H1 (cell line): ENCODE measurements at regions not wholly inside any gene's neighbourhood (a gene's known extent, or its start where the extent isn't known, plus 50 kb on each side); places are given as distances from the start of the nearest gene placed in this dataset.

Experiments
- CTCF ChIA-PET: fragments of 300-600 bp; sonication (Branson Sonifier 250); formaldehyde crosslinking; loops from one replicate; lab custom pipeline; 2021; ENCODE audit not compliant: partially characterized antibody; lab: Charles Lee
- POLR2A ChIA-PET: fragments of 300-600 bp; sonication (Branson Sonifier 250); formaldehyde crosslinking; loops from one replicate; lab custom pipeline; 2021; ENCODE audit warnings: inconsistent platforms; ENCODE audit not compliant: partially characterized antibody; lab: Charles Lee
- DNase-seq, 2 experiments: peaks; one replicate each; pipeline versions ENCODE4 v3.0.0 to v3.0.0-alpha.2; 2010 to 2022; ENCODE audit warnings: low spot score in 2 of 2, low read depth in 1 of 2, mixed read lengths in 1 of 2
- FAIRE-seq: peaks from 2 replicates; lab custom pipeline; 2011; peaks lifted over from hg19 to GRCh38; lab: Jason Lieb, UNC
- H2AFZ ChIP-seq: 2 replicates; pipeline ENCODE4 v1.8.1; 2012; ENCODE audit warnings: low read length, inconsistent platforms
- H2AK5ac ChIP-seq: 2 replicates; pipeline ENCODE4 v1.6.1; 2013; ENCODE audit warnings: low read depth, low read length
- H2BK120ac ChIP-seq: replicated peaks from 2 replicates; pipeline ENCODE3; 2013; ENCODE audit warnings: low read depth, low read length, inconsistent platforms
- H2BK12ac ChIP-seq: 2 replicates; pipeline ENCODE4 v1.6.1; 2013; ENCODE audit warnings: low read depth, low read length
- H2BK15ac ChIP-seq: 2 replicates; pipeline ENCODE4 v1.6.1; 2013; ENCODE audit warnings: low read length
- H2BK20ac ChIP-seq: 2 replicates; pipeline ENCODE4 v1.6.1; 2013; ENCODE audit warnings: low read length
- H2BK5ac ChIP-seq: 2 replicates; pipeline ENCODE4 v1.6.1; 2013; ENCODE audit warnings: low read depth, low read length
- H3K14ac ChIP-seq: 2 replicates; pipeline ENCODE4 v1.6.1; 2013; ENCODE audit warnings: inconsistent platforms; ENCODE audit not compliant: insufficient read length
- H3K18ac ChIP-seq: 2 replicates; pipeline ENCODE4 v1.6.1; 2013; ENCODE audit warnings: low read length; ENCODE audit errors: extremely low read depth
- H3K23ac ChIP-seq: 2 replicates; pipeline ENCODE4 v1.6.1; 2013; ENCODE audit warnings: inconsistent platforms; ENCODE audit not compliant: insufficient read length
- H3K23me2 ChIP-seq: 2 replicates; pipeline ENCODE4 v1.6.1; 2013; ENCODE audit warnings: low read depth, low read length
- H3K27ac ChIP-seq: 2 replicates; pipeline ENCODE4 v1.6.1; 2011; ENCODE audit warnings: low read depth, low read length, inconsistent platforms
- H3K27me3 ChIP-seq, 4 experiments: replicated peaks in 1 of 4; 1 replicate in 1 of 4; 2 replicates in 3 of 4; pipeline versions ENCODE4 v1.6.1 to v1.8.1; 2011 to 2013; ENCODE audit warnings: low read length in 3 of 4, mild to moderate bottlenecking in 3 of 4, inconsistent platforms in 2 of 4, mixed read lengths in 2 of 4, moderate library complexity in 1 of 4; ENCODE audit not compliant: control insufficient read depth in 3 of 4, insufficient read depth in 3 of 4; ENCODE audit errors: extremely low read depth in 1 of 4
- H3K36me3 ChIP-seq, 4 experiments: 2 replicates each; pipeline versions ENCODE4 v1.6.1 to v1.8.1; 2011 to 2013; ENCODE audit warnings: mild to moderate bottlenecking in 4 of 4, low read length in 3 of 4, moderate library complexity in 2 of 4, control low read depth in 1 of 4, inconsistent platforms in 1 of 4; ENCODE audit not compliant: insufficient read depth in 4 of 4, control insufficient read depth in 2 of 4
- H3K4ac ChIP-seq: replicated peaks from 2 replicates; pipeline ENCODE3; 2013; ENCODE audit warnings: low read length, low read depth, mixed read lengths, inconsistent platforms; ENCODE audit not compliant: insufficient read length
- H3K4me1 ChIP-seq, 4 experiments: replicated peaks in 1 of 4; 1 replicate in 1 of 4; 2 replicates in 3 of 4; pipeline versions ENCODE4 v1.6.1 to v1.8.1; 2011 to 2013; ENCODE audit warnings: low read length in 3 of 4, inconsistent platforms in 2 of 4, mixed read lengths in 1 of 4; ENCODE audit not compliant: insufficient read depth in 4 of 4, control insufficient read depth in 3 of 4
- H3K4me2 ChIP-seq, 2 experiments: 2 replicates each; pipeline versions ENCODE4 v1.6.1 to v1.8.1; 2011 to 2013; ENCODE audit warnings: low read depth in 2 of 2, low read length in 2 of 2, control low read depth in 1 of 2, inconsistent platforms in 1 of 2, mild to moderate bottlenecking in 1 of 2; ENCODE audit not compliant: insufficient read depth in 1 of 2
- H3K4me3 ChIP-seq, 4 experiments: fragments of 200-600, 300-600 bp in 1 of 4; sonication (generic), shearing (Covaris generic), sonication (Bioruptor Twin) in 1 of 4; 2 replicates each; pipeline versions ENCODE4 v1.5.1 to v1.8.1; 2011 to 2016; ENCODE audit warnings: low read length in 4 of 4, low read depth in 3 of 4, control low read depth in 2 of 4, inconsistent platforms in 2 of 4, mild to moderate bottlenecking in 2 of 4, mixed read lengths in 1 of 4, moderate library complexity in 1 of 4; ENCODE audit not compliant: insufficient read depth in 2 of 4; ENCODE audit errors: extremely low read depth in 1 of 4
- H3K56ac ChIP-seq: replicated peaks from 2 replicates; pipeline ENCODE3; 2013; ENCODE audit warnings: low read depth, mild to moderate bottlenecking, mixed read lengths, low read length, inconsistent platforms; ENCODE audit not compliant: insufficient read length
- H3K79me1 ChIP-seq: 2 replicates; pipeline ENCODE4 v1.6.1; 2013; ENCODE audit warnings: low read depth, low read length, control low read depth
- H3K79me2 ChIP-seq, 2 experiments: 2 replicates each; pipeline versions ENCODE4 v1.6.1 to v1.8.1; 2012 to 2013; ENCODE audit warnings: low read length in 2 of 2, mild to moderate bottlenecking in 2 of 2, inconsistent platforms in 1 of 2; ENCODE audit not compliant: insufficient read depth in 2 of 2, control insufficient read depth in 1 of 2
- H3K9ac ChIP-seq, 4 experiments: replicated peaks in 1 of 4; 1 replicate in 1 of 4; 2 replicates in 3 of 4; pipeline versions ENCODE4 v1.6.1 to v1.8.1; 2011 to 2013; ENCODE audit warnings: low read depth in 3 of 4, low read length in 3 of 4, control low read depth in 2 of 4, mild to moderate bottlenecking in 2 of 4, moderate library complexity in 2 of 4, inconsistent platforms in 1 of 4; ENCODE audit errors: extremely low read depth in 1 of 4
- H3K9me3 ChIP-seq, 2 experiments: 2 replicates each; pipeline versions ENCODE4 v1.6.1 to v1.8.1; 2012 to 2013; ENCODE audit warnings: mild to moderate bottlenecking in 2 of 2, moderate library complexity in 2 of 2, control low read depth in 1 of 2, inconsistent platforms in 1 of 2, low read depth in 1 of 2, low read length in 1 of 2, mixed read lengths in 1 of 2; ENCODE audit not compliant: insufficient read depth in 2 of 2
- H4K20me1 ChIP-seq, 2 experiments: replicated peaks in 1 of 2; 2 replicates each; pipeline versions ENCODE3 to v1.8.1; 2011 to 2013; ENCODE audit warnings: inconsistent platforms in 2 of 2, low read length in 2 of 2, mild to moderate bottlenecking in 1 of 2; ENCODE audit not compliant: insufficient read depth in 2 of 2, control insufficient read depth in 1 of 2
- H4K5ac ChIP-seq: 2 replicates; pipeline ENCODE4 v1.6.1; 2013; ENCODE audit warnings: low read length, low read depth, mixed read lengths, inconsistent platforms; ENCODE audit not compliant: insufficient read length
- H4K8ac ChIP-seq: 2 replicates; pipeline ENCODE4 v1.8.0; 2013; ENCODE audit warnings: mild to moderate bottlenecking, moderate library complexity, low read length, inconsistent platforms; ENCODE audit not compliant: insufficient read depth; ENCODE audit errors: extremely low read depth
- H4K91ac ChIP-seq: replicated peaks from 2 replicates; pipeline ENCODE3; 2013; ENCODE audit warnings: low read length, mixed read lengths, inconsistent platforms; ENCODE audit not compliant: insufficient read length
- CBX5 ChIP-seq: fragments of 300-800, 300-1000 bp; sonication (generic); IDR thresholded peaks from 2 replicates; pipeline ENCODE4 v1.7.1; 2016; ENCODE audit warnings: antibody characterized with exemption, low read length, low read depth
- CBX8 ChIP-seq: fragments of 300-800, 300-1000 bp; sonication (generic); IDR thresholded peaks from 2 replicates; pipeline ENCODE4 v1.7.1; 2016; ENCODE audit warnings: low read depth, low read length, borderline replicate concordance
- CHD1 ChIP-seq: IDR thresholded peaks from 2 replicates; pipeline ENCODE4 v1.6.1; 2012; ENCODE audit warnings: low read depth, low read length, improper control_type of control experiment
- CHD2 ChIP-seq: IDR thresholded peaks from 2 replicates; pipeline ENCODE4 v1.6.1; 2012; ENCODE audit warnings: low read length, improper control_type of control experiment
- E2F6 ChIP-seq: IDR thresholded peaks from 2 replicates; pipeline ENCODE4 v1.6.1; 2012; ENCODE audit warnings: inconsistent platforms
- GTF2F1 ChIP-seq: IDR thresholded peaks from 2 replicates; pipeline ENCODE4 v1.6.1; 2012; ENCODE audit warnings: low read depth, low read length, improper control_type of control experiment, borderline replicate concordance
- HDAC2 ChIP-seq, 2 experiments: fragments of 300-600 bp in 1 of 2; sonication (generic) in 1 of 2; IDR thresholded peaks; 2 replicates each; pipeline ENCODE4 v1.6.1; 2011 to 2012; ENCODE audit warnings: low read depth in 2 of 2, low read length in 2 of 2, mild to moderate bottlenecking in 2 of 2, moderate library complexity in 2 of 2, borderline replicate concordance in 1 of 2, inconsistent platforms in 1 of 2
- JUND ChIP-seq: IDR thresholded peaks from 2 replicates; pipeline ENCODE4 v1.6.1; 2011; ENCODE audit warnings: mild to moderate bottlenecking, improper control_type of control experiment, low read length
- KDM1A ChIP-seq: fragments of 200-600, 300-600 bp; sonication (generic); IDR thresholded peaks from 2 replicates; pipeline ENCODE4 v1.7.1; 2016; ENCODE audit warnings: mild to moderate bottlenecking, low read length, borderline replicate concordance
- PHF8 ChIP-seq: fragments of 200-600 bp; sonication (generic); conservative IDR thresholded peaks from 2 replicates; pipeline ENCODE4 v1.7.1; 2012; ENCODE audit warnings: low read depth, mild to moderate bottlenecking, inconsistent platforms, low read length, moderate library complexity
- RFX5 ChIP-seq: IDR thresholded peaks from 2 replicates; pipeline ENCODE4 v1.6.1; 2011; ENCODE audit warnings: low read depth, low read length, improper control_type of control experiment, borderline replicate concordance
- ZNF274 ChIP-seq: IDR thresholded peaks from 2 replicates; pipeline ENCODE4 v1.7.0; 2012; ENCODE audit warnings: low read length, borderline replicate concordance; ENCODE audit errors: extremely low read depth
- WGBS, 2 experiments: shearing (Covaris generic) in 1 of 2; methylation state at CpG; one replicate each; pipeline versions ENCODE4 v1.1.6 to v1.1.7; 2013 to 2015; ENCODE audit warnings: low lambda C conversion rate in 2 of 2, mixed read lengths in 2 of 2, inconsistent platforms in 1 of 2, low coverage in 1 of 2, missing lambda C conversion rate in 1 of 2; ENCODE audit not compliant: insufficient replicate concordance in 2 of 2, insufficient coverage in 1 of 2, insufficient read length in 1 of 2; ENCODE audit errors: extremely low coverage in 1 of 2, missing lambda C conversion rate in 1 of 2; 5-methylcytosine and 5-hydroxymethylcytosine counted together
- TF ChIP-seq, protein P1 (sequence below): IDR thresholded peaks from 2 replicates; pipeline ENCODE4 v1.6.1; 2011; ENCODE audit warnings: low read length, improper control_type of control experiment

DNA sequence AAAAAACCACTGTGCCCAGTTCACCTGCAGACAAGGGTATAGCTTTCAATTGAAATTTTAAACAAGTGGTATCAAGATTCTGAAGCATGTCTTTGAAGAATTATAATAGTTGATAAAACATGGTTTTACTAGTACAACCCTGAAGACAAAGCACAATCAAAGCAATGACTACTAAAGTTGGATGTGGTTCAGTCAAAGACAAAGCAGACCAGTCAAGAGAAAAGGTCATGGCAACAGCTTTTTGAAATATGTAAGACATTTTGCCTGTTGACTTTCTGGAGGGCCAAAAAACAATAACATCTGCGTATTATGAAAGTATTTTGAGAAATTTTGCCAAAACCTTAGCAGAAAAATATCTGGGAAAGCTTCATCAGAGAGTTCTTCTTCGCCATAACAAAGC is 1393.6 kb downstream of the SI start:
- H3K14ac ChIP-seq, result no peak overlapping the region
- no peak overlapping the region for H3K4ac ChIP-seq
- H2AFZ ChIP-seq, result no peak overlapping the region
- POLR2A ChIA-PET, result no interaction called here
- H3K79me1 ChIP-seq, result no peaks in the 10 kb centered on the region
- no peak overlapping the region for H2AK5ac ChIP-seq
- CTCF ChIA-PET, result no interaction called here
- H2BK20ac ChIP-seq, result no peak overlapping the region
- no peaks in the 10 kb centered on the region for H3K23me2 ChIP-seq
- H3K9ac ChIP-seq, result no peak overlapping the region
- H3K23ac ChIP-seq, result no peak overlapping the region
- no peak overlapping the region for H3K27ac ChIP-seq
- no peak overlapping the region for H4K8ac ChIP-seq
- no peak overlapping the region for H2BK5ac ChIP-seq
- no peak overlapping the region for H4K5ac ChIP-seq
- DNase-seq (no peak), FAIRE-seq (no peak)
- no peak overlapping the region for H3K56ac ChIP-seq
- H4K91ac ChIP-seq, result no peak overlapping the region
- no peak overlapping the region for H2BK15ac ChIP-seq
- no peak overlapping the region for H2BK120ac ChIP-seq
- 91% methylated on average over 2 of the region's 2 CpGs; no CpG with 5 or more reads in 1 of the 2 experiments for WGBS, 2 experiments
- no peaks in the 10 kb centered on the region for H3K27me3 ChIP-seq
- no peak overlapping the region for H2BK12ac ChIP-seq
- peaks cover 0 to 4% (median 0%) of the 10 kb centered on the region in 4 experiments; a peak in 2 of 8 replicates for H3K36me3 ChIP-seq
- no peaks in the 10 kb centered on the region for H3K79me2 ChIP-seq
- no peak overlapping the region for H3K4me3 ChIP-seq
- no peaks in the 10 kb centered on the region for H3K4me1 ChIP-seq
- no peaks in the 10 kb centered on the region for H4K20me1 ChIP-seq
- no peak overlapping the region for H3K4me2 ChIP-seq
- H3K9me3 ChIP-seq, result peaks cover 10 to 11% of the 10 kb centered on the region in 2 experiments
- H3K18ac ChIP-seq, result no peak overlapping the region
- no peak for TF ChIP-seq CBX5
- TF ChIP-seq JUND, result no peak
- no peak for TF ChIP-seq GTF2F1
- no peak for TF ChIP-seq CHD2
- TF ChIP-seq RFX5, result no peak
- TF ChIP-seq HDAC2 (IDR thresholded peaks at IDR 0.05; ENCODE audit: borderline replicate concordance in 1 of 2, low read depth in 2 of 2, low read length in 2 of 2), result no peak
- TF ChIP-seq ZNF274, result no peak
- TF ChIP-seq KDM1A, result no peak
- no peak for TF ChIP-seq E2F6
- no peak for TF ChIP-seq PHF8
- TF ChIP-seq CBX8, result no peak
- TF ChIP-seq, protein P1, sequence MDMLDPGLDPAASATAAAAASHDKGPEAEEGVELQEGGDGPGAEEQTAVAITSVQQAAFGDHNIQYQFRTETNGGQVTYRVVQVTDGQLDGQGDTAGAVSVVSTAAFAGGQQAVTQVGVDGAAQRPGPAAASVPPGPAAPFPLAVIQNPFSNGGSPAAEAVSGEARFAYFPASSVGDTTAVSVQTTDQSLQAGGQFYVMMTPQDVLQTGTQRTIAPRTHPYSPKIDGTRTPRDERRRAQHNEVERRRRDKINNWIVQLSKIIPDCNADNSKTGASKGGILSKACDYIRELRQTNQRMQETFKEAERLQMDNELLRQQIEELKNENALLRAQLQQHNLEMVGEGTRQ, result no peak
- no peak for TF ChIP-seq CHD1
